Natural killer cell (primary cell): ENCODE measurements at regions not wholly inside any gene's neighbourhood (a gene's known extent, or its start where the extent isn't known, plus 50 kb on each side); places are given as distances from the start of the nearest gene placed in this dataset.

ENCODE experiments used
- ATAC-seq, 3 donors: fragments of 150-1000 bp in 2 of 3; fragments of 200-7000 bp in 1 of 3; cut with Tn5 transposase; 1 replicate in 1 of 3; 2 replicates in 2 of 3; pipeline ENCODE4 v1.10.0; 2021; ENCODE audit warnings: mild to moderate bottlenecking in 2 of 3, moderate library complexity in 2 of 3
- DNase-seq, 2 donors: peaks; one replicate each; pipeline versions ENCODE4 v3.0.0 to v3.0.0-alpha.2; 2013 to 2021; ENCODE audit warnings: mixed read lengths in 1 of 2
- H3K27ac ChIP-seq: one replicate; pipeline ENCODE4 v1.5.1; 2013; ENCODE audit warnings: mild to moderate bottlenecking, low read length
- H3K27me3 ChIP-seq: one replicate; pipeline ENCODE4 v1.6.1; 2013; ENCODE audit warnings: low read length; ENCODE audit not compliant: control insufficient read depth, insufficient read depth
- H3K36me3 ChIP-seq: one replicate; pipeline ENCODE4 v1.6.1; 2013; ENCODE audit warnings: low read length; ENCODE audit not compliant: control insufficient read depth, insufficient read depth
- H3K4me1 ChIP-seq: one replicate; pipeline ENCODE4 v1.6.1; 2013; ENCODE audit warnings: low read length; ENCODE audit not compliant: control insufficient read depth, insufficient read depth
- H3K4me3 ChIP-seq: one replicate; pipeline ENCODE4 v1.5.1; 2013; ENCODE audit warnings: low read length
- H3K9me3 ChIP-seq: one replicate; pipeline ENCODE4 v1.6.1; 2013; ENCODE audit warnings: low read length; ENCODE audit not compliant: control insufficient read depth, insufficient read depth
- H3K27ac Mint-ChIP-seq, 2 donors: one replicate each; pipeline ENCODE4 v1.8.0; 2022; ENCODE audit warnings: mild to moderate bottlenecking in 2 of 2, mixed read lengths in 2 of 2, moderate library complexity in 1 of 2
- H3K27me3 Mint-ChIP-seq, 2 donors: one replicate each; pipeline ENCODE4 v1.8.0; 2022; ENCODE audit warnings: low read depth in 2 of 2, mixed read lengths in 2 of 2
- H3K36me3 Mint-ChIP-seq: one replicate; pipeline ENCODE4 v1.8.0; 2022; ENCODE audit warnings: mixed read lengths
- H3K4me1 Mint-ChIP-seq, 2 donors: one replicate each; pipeline ENCODE4 v1.8.0; 2022; ENCODE audit warnings: mixed read lengths in 2 of 2
- H3K4me3 Mint-ChIP-seq: one replicate; pipeline ENCODE4 v1.8.0; 2022; ENCODE audit warnings: mild to moderate bottlenecking, moderate library complexity, mixed read lengths
- H3K9me3 Mint-ChIP-seq, 2 donors: one replicate each; pipeline ENCODE4 v1.8.0; 2022; ENCODE audit warnings: mixed read lengths in 2 of 2
- WGBS: methylation state at CpG from one replicate; pipeline ENCODE4 v1.1.7; 2013; ENCODE audit warnings: missing lambda C conversion rate; ENCODE audit not compliant: insufficient coverage; 5-methylcytosine and 5-hydroxymethylcytosine counted together
- intact Hi-C: fragments of 100-400 bp; cut with micrococcal nuclease; formaldehyde crosslinking; loops from one replicate; pipeline ENCODE4 v1.14.2; 2022
- TF ChIP-seq, protein P1 (sequence below): fragments of 200-600 bp; IDR thresholded peaks from one replicate; pipeline ENCODE4 v1.8.0; 2022; ENCODE audit warnings: antibody characterized with exemption

DNA sequence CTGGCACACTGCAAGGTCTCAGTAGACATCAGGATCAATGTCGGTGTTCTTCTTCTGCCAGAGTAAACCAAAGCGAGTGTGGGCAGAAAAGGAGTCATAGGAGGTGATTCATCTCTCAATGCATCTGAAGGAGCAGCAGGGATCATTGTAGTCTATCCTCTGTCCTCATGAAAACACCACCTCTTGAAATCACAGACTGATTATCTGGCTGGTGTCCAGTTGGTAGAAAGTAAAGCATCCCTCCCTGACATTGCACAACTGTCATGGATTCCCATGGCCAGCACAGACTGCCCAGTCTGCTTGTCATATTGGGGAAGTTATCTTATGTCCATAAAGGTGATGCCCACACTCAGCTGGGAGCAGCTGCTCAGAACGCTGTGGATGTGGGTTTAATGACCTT is 74.1 kb downstream of the ABCC12 start:
- Mint-ChIP-seq H3K4me1 (no peaks in the 10 kb centered on the region), H3K4me3 (no peak overlapping the region), H3K9me3 (no peaks in the 10 kb centered on the region), H3K36me3 (no peaks in the 10 kb centered on the region), H3K27ac (no peak overlapping the region), H3K27me3 (no peaks in the 10 kb centered on the region)
- TF ChIP-seq, protein P1, sequence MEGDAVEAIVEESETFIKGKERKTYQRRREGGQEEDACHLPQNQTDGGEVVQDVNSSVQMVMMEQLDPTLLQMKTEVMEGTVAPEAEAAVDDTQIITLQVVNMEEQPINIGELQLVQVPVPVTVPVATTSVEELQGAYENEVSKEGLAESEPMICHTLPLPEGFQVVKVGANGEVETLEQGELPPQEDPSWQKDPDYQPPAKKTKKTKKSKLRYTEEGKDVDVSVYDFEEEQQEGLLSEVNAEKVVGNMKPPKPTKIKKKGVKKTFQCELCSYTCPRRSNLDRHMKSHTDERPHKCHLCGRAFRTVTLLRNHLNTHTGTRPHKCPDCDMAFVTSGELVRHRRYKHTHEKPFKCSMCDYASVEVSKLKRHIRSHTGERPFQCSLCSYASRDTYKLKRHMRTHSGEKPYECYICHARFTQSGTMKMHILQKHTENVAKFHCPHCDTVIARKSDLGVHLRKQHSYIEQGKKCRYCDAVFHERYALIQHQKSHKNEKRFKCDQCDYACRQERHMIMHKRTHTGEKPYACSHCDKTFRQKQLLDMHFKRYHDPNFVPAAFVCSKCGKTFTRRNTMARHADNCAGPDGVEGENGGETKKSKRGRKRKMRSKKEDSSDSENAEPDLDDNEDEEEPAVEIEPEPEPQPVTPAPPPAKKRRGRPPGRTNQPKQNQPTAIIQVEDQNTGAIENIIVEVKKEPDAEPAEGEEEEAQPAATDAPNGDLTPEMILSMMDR = no peak
- DNase-seq = no peak
- intact Hi-C loops = no loop called here
- no peak for ATAC-seq
- Histone ChIP-seq H3K4me3 (no peak overlapping the region), H3K9me3 (no peaks in the 10 kb centered on the region), H3K27ac (no peak overlapping the region), H3K4me1 (no peaks in the 10 kb centered on the region), H3K36me3 (no peaks in the 10 kb centered on the region), H3K27me3 (no peaks in the 10 kb centered on the region)
- WGBS = 88% methylated on average over 3 of the region's 3 CpGs

- Mint-ChIP-seq H3K4me1 (no peaks in the 10 kb centered on the region), H3K4me3 (no peak overlapping the region), H3K27me3 (peaks cover 6 to 7% of the 10 kb centered on the region in 2 donors), H3K9me3 (no peaks in the 10 kb centered on the region), H3K36me3 (no peaks in the 10 kb centered on the region), H3K27ac (no peak overlapping the region)
- Histone ChIP-seq H3K4me1 (no peaks in the 10 kb centered on the region), H3K4me3 (no peak overlapping the region), H3K36me3 (no peaks in the 10 kb centered on the region), H3K27ac (no peak overlapping the region), H3K27me3 (no peaks in the 10 kb centered on the region), H3K9me3 (no peaks in the 10 kb centered on the region)
- WGBS = 94% methylated on average over 2 of the region's 2 CpGs
- intact Hi-C loops = no loop called here
- TF ChIP-seq, protein P1 = no peak
- DNase-seq (no peak), ATAC-seq (no peak)
Observed at GRCh38 chr16:48076455-48077012, 79.3 kb downstream of the ABCC12 start.

DNA sequence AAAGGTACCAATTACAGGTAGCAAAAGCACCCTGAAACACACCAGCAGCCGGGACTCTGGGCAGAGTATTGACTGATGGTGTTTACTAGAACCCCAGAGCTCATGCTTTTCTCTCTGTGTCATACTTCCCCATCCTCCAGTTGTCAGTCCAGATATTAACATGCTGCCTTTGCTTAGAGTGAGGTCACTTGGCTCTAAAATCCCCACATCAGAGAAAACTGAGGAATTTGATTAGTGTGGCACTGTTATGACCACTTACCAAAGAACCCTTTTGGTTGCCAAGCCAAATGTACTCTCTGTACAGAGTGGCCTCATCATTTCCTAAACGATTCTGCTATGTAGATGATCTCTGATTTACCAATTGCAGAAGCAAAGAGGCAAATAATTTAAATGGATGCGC is 80.4 kb downstream of the ABCC12 start:
- no peaks in the 10 kb centered on the region for H3K9me3 ChIP-seq
- H3K27ac ChIP-seq = no peak overlapping the region
- H3K27me3 ChIP-seq = no peaks in the 10 kb centered on the region
- no peaks in the 10 kb centered on the region for H3K4me1 ChIP-seq
- Mint-ChIP-seq H3K27ac (no peak overlapping the region), H3K4me1 (no peaks in the 10 kb centered on the region), H3K9me3 (no peaks in the 10 kb centered on the region), H3K4me3 (no peak overlapping the region), H3K27me3 (peaks cover 6 to 16% of the 10 kb centered on the region in 2 donors), H3K36me3 (no peaks in the 10 kb centered on the region)
- DNase-seq (no peak), ATAC-seq (no peak)
- TF ChIP-seq, protein P1 = no peak
- no peak overlapping the region for H3K4me3 ChIP-seq
- H3K36me3 ChIP-seq = no peaks in the 10 kb centered on the region
- 74% methylated on average over 3 of the region's 3 CpGs for WGBS
- intact Hi-C loops = no loop called here

GRCh38 chr16:48067388-48067787 is 88.4 kb downstream of the ABCC12 start:
- DNase-seq = no peak
- intact Hi-C loops = no loop called here
- Histone ChIP-seq H3K27ac (no peak overlapping the region), H3K4me3 (no peak overlapping the region), H3K9me3 (no peaks in the 10 kb centered on the region), H3K36me3 (no peaks in the 10 kb centered on the region), H3K4me1 (no peaks in the 10 kb centered on the region), H3K27me3 (no peaks in the 10 kb centered on the region)
- Mint-ChIP-seq H3K27me3 (peaks cover 8 to 21% of the 10 kb centered on the region in 2 donors), H3K36me3 (no peaks in the 10 kb centered on the region), H3K4me3 (no peak overlapping the region), H3K27ac (no peak overlapping the region), H3K4me1 (no peaks in the 10 kb centered on the region), H3K9me3 (no peaks in the 10 kb centered on the region)
- no peak for ATAC-seq
- TF ChIP-seq, protein P1 = no peak
- WGBS = 63% methylated on average over 2 of the region's 2 CpGs
